ENCODE measurements at regions not wholly inside any gene's neighbourhood (a gene's known extent, or its start where the extent isn't known, plus 50 kb on each side); places are given as distances from the start of the nearest gene placed in this dataset.

- no peak for ATAC-seq
- H3K4me3 Mint-ChIP-seq = no peak overlapping the region
- no peak overlapping the region for H3K27ac Mint-ChIP-seq
- H3K27me3 Mint-ChIP-seq = no peaks in the 10 kb centered on the region
- H3K9me3 Mint-ChIP-seq = no peaks in the 10 kb centered on the region
- no peaks in the 10 kb centered on the region for H3K4me1 Mint-ChIP-seq
- DNase-seq = no peak
- H3K36me3 Mint-ChIP-seq (ENCODE audit: low read depth) = no peaks in the 10 kb centered on the region
Measured at GRCh38 chr14:43896044-43896443, 611.0 kb downstream of the FSCB start.

DNA sequence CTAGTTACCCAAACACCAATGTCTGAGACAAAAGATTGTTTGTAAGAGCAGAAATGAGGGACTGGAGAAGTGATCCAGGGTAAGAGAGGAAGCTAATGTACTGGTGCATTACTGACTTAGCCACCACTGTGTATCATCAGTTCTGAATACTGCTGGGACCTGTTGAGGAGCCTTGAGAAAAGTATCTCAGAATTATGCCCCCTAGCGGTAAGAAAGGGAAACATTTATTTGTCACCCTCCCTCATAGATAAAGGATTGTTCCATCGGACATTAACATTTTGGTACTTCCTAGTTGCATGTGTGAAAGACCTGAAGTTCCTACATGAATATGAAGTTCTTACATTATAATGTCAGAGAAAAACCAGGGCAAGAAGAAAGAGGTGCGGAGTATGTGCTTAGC lies 612.5 kb downstream of the FSCB start:
- DNase-seq = no peak
- Mint-ChIP-seq H3K9me3 (no peaks in the 10 kb centered on the region), H3K4me3 (no peak overlapping the region), H3K4me1 (no peaks in the 10 kb centered on the region), H3K27me3 (no peaks in the 10 kb centered on the region), H3K36me3 (ENCODE audit: low read depth) (no peaks in the 10 kb centered on the region), H3K27ac (no peak overlapping the region)
- ATAC-seq = peak; percentile 28

- no peaks in the 10 kb centered on the region for H3K4me1 Mint-ChIP-seq
- H3K4me3 Mint-ChIP-seq = no peak overlapping the region
- H3K27me3 Mint-ChIP-seq = no peaks in the 10 kb centered on the region
- ATAC-seq (no peak), DNase-seq (no peak)
- H3K9me3 Mint-ChIP-seq = no peaks in the 10 kb centered on the region
- no peak overlapping the region for H3K27ac Mint-ChIP-seq
- H3K36me3 Mint-ChIP-seq (ENCODE audit: low read depth) = no peaks in the 10 kb centered on the region
Measured at GRCh38 chr14:43887523-43887922, 619.6 kb downstream of the FSCB start.

- DNase-seq (no peak), ATAC-seq (no peak)
- no peak overlapping the region for H3K4me3 Mint-ChIP-seq
- H3K4me1 Mint-ChIP-seq = no peaks in the 10 kb centered on the region
- H3K27ac Mint-ChIP-seq = no peak overlapping the region
- no peaks in the 10 kb centered on the region for H3K36me3 Mint-ChIP-seq (ENCODE audit: low read depth)
- H3K27me3 Mint-ChIP-seq = no peaks in the 10 kb centered on the region
- H3K9me3 Mint-ChIP-seq = no peaks in the 10 kb centered on the region
Measured at GRCh38 chr14:43877351-43877960, 629.6 kb downstream of the FSCB start.

DNA sequence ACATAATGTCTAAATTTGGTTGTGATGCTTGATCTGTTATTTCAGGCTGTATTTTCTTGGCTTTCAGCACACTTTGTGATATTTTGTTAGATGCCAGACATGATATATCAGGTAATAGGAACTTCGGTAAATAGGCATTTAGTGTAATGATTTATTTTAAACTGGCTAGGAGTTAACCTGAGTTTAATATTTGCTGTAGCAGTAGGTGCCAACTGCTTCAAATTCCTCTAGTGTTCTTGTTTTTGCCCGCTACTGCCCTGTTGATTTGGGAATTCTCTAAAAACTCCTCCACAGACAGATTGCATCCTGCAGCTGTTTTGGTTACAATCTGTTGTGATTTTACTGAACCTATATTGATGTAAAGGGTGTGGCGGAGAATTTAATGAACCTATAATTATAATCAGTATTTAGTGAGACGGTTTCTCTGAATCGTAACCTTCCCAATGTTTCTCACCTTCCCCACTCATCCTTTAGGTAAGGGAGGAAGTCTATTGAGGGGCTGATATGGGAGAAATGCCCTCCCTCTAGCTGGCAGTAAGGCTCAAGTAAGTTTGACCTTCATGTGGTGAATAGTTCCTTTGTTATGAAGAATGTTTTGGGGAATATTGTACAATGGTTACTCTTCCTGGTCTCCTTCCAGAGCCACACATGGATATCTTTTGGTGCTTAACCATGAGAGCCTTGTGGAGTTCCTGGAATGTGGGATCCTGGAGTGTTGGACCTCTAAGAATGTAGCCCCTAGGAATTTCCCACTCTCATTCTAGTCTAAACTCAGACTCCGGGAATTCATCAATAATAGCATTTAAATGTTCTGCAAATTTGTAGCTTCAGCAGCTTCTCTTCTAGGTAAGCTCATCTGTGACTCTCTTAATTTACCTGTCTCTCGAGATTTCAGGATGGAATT lies 634.1 kb downstream of the FSCB start:
- Mint-ChIP-seq H3K9me3 (no peaks in the 10 kb centered on the region), H3K4me1 (no peaks in the 10 kb centered on the region), H3K36me3 (ENCODE audit: low read depth) (no peaks in the 10 kb centered on the region), H3K27ac (no peak overlapping the region), H3K4me3 (no peak overlapping the region), H3K27me3 (no peaks in the 10 kb centered on the region)
- DNase-seq = no peak
- ATAC-seq = no peak

DNA sequence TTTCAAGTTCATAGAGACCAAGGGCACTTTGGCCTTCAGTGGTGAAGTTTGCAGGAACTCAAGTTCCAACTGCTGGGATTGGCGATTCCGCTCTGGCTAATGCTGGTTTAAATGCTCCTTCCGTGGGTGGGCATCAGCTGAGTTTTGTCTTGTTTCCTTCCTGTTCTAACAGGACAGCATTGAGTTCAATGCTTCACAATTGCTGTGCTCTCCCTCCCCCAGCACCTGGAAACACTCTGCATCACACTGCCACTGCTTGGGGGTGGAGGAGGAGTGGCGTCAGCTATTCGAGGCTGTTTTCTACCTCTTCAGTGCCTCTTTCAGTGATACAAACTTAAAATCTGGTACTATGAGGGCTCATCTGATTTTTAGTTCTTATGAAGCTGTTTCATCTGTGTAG lies 634.9 kb downstream of the FSCB start:
- H3K36me3 Mint-ChIP-seq (ENCODE audit: low read depth) = no peaks in the 10 kb centered on the region
- H3K4me3 Mint-ChIP-seq = no peak overlapping the region
- H3K27ac Mint-ChIP-seq = no peak overlapping the region
- H3K4me1 Mint-ChIP-seq = no peaks in the 10 kb centered on the region
- peaks cover 4% of the 10 kb centered on the region for H3K9me3 Mint-ChIP-seq
- DNase-seq (no peak), ATAC-seq (no peak)
- no peaks in the 10 kb centered on the region for H3K27me3 Mint-ChIP-seq

DNA sequence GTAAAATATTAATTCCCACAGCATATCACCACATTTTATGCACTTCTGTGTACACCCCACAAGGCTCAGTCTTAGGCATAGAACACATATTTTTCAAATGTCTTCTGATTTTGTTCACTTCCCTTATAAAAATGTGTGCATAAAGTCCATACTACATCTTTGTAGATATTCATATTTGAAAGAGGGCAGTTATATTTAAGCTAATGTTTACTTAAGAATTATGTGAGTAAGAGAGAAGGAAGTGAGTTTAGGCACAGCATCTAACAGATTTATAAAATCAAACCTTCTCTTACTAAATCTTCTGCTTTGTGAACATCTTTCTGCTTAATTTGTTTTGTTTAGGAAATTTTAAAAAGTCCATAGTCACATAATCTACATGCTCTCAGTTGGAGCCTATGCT lies 648.1 kb downstream of the FSCB start:
- H3K4me3 Mint-ChIP-seq = no peak overlapping the region
- no peak for ATAC-seq

GRCh38 chr14:43855556-43855955 lies 651.5 kb downstream of the FSCB start:
- no peaks in the 10 kb centered on the region for H3K4me1 Mint-ChIP-seq
- H3K27ac Mint-ChIP-seq = no peak overlapping the region
- no peak for ATAC-seq
- DNase-seq = no peak
- no peaks in the 10 kb centered on the region for H3K27me3 Mint-ChIP-seq
- H3K4me3 Mint-ChIP-seq = no peak overlapping the region
- peaks cover 16% of the 10 kb centered on the region for H3K9me3 Mint-ChIP-seq
- H3K36me3 Mint-ChIP-seq (ENCODE audit: low read depth) = no peaks in the 10 kb centered on the region

More for the DNA sequence above, 648.1 kb downstream of the FSCB start:
- H3K4me1 Mint-ChIP-seq = no peaks in the 10 kb centered on the region
- H3K9me3 Mint-ChIP-seq = peaks cover 9% of the 10 kb centered on the region
- H3K27me3 Mint-ChIP-seq = no peaks in the 10 kb centered on the region
- no peaks in the 10 kb centered on the region for H3K36me3 Mint-ChIP-seq (ENCODE audit: low read depth)
- DNase-seq = no peak
- no peak overlapping the region for H3K27ac Mint-ChIP-seq

DNA sequence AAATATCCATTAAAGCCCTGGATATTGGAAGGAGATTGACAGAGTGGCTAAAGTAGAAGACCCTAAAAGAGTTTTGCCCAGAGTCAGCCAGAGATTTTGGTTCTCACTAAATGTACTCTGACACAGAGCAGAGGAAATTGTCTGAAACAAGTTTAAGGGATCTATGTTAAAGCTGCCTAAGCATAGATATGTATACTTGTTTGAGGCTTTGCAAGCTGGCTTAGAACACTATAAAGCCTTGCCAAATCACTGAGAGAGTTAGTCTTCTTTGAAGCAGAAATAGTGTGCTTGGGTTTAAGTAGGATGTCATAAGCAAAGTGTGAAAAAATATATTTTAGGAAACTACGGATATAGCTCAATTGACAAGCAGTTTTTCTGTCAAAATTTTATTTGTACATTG lies 653.5 kb downstream of the FSCB start:
- no peak overlapping the region for H3K27ac Mint-ChIP-seq

DNA sequence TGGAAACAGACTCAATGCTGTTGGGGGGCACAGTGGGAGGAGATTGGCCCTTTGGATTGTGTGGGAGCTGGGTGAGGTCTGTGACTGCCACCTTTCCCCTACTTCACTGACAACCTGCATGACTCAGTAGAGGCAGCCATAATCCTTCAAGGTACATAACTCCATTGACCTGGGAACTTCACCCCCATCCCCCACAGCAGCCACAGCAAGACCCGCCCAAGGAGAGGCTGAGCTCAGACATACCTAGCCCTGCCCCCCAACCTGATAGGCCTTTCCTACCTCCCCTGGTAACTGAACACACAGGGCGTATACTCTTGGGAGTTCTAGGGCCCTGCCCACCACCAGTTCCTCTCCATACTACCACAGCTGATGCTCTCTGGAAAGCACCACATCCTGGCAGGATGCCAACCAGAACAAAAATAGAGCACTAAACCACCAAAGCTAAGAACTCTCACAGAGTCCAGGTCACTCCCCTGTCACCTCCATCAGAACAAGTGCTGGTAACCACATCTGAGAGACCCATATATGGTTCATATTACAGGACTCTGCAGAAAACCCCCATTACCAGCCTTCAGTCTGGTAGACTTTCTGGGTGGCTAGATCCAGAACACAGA lies 703.9 kb downstream of the FSCB start:
- Mint-ChIP-seq H3K27ac (no peak overlapping the region), H3K4me1 (no peaks in the 10 kb centered on the region), H3K27me3 (no peaks in the 10 kb centered on the region), H3K9me3 (peaks cover 23% of the 10 kb centered on the region), H3K36me3 (ENCODE audit: low read depth) (no peaks in the 10 kb centered on the region), H3K4me3 (no peak overlapping the region)
- DNase-seq (no peak), ATAC-seq (no peak)

More for the DNA sequence above, 653.5 kb downstream of the FSCB start:
- Mint-ChIP-seq H3K36me3 (ENCODE audit: low read depth) (no peaks in the 10 kb centered on the region), H3K27me3 (no peaks in the 10 kb centered on the region), H3K4me1 (no peaks in the 10 kb centered on the region), H3K9me3 (peaks cover 18% of the 10 kb centered on the region), H3K4me3 (no peak overlapping the region)
- no peak for ATAC-seq
- DNase-seq = no peak

DNA sequence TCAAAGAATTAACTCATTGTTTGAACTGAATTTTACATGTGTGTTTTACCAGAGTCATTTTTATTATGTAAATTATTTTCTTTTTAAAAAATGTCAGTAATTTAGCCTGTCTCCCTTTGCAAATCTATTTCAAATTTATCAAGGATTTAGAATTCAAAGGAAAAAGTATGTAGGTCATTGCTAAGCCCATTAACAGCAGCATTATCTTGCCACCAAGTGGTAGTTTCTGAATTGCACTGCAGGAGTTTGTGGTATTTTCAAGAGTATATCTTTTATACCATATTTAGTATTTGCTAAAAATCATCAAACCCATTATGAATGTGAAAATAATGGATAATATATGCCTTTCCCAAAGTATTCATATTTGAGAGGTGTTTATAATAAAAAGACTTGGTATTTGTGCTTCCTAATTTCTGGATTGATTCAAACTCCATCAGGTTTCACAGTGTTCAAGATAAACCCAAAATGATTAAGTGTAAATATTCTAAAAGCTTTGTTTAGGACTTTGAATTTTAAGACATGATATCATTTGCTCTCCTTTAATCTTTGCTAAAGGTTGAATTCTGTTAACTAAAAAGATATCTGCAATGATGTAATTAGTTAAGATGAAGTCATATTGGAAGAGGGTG lies 711.4 kb downstream of the FSCB start:
- H3K4me1 Mint-ChIP-seq = no peaks in the 10 kb centered on the region
- no peak overlapping the region for H3K27ac Mint-ChIP-seq
- H3K9me3 Mint-ChIP-seq = no peaks in the 10 kb centered on the region
- no peak overlapping the region for H3K4me3 Mint-ChIP-seq
- ATAC-seq (no peak), DNase-seq (no peak)
- no peaks in the 10 kb centered on the region for H3K27me3 Mint-ChIP-seq
- no peaks in the 10 kb centered on the region for H3K36me3 Mint-ChIP-seq (ENCODE audit: low read depth)

GRCh38 chr14:43793579-43793978 lies 713.5 kb downstream of the FSCB start:
- H3K36me3 Mint-ChIP-seq (ENCODE audit: low read depth) = no peaks in the 10 kb centered on the region
- DNase-seq (no peak), ATAC-seq (no peak)
- no peak overlapping the region for H3K27ac Mint-ChIP-seq
- H3K4me3 Mint-ChIP-seq = no peak overlapping the region
- no peaks in the 10 kb centered on the region for H3K27me3 Mint-ChIP-seq
- H3K9me3 Mint-ChIP-seq = no peaks in the 10 kb centered on the region
- no peaks in the 10 kb centered on the region for H3K4me1 Mint-ChIP-seq

- no peak for ATAC-seq
- Mint-ChIP-seq H3K4me3 (no peak overlapping the region), H3K27me3 (no peaks in the 10 kb centered on the region), H3K36me3 (ENCODE audit: low read depth) (no peaks in the 10 kb centered on the region), H3K27ac (no peak overlapping the region), H3K9me3 (no peaks in the 10 kb centered on the region), H3K4me1 (no peaks in the 10 kb centered on the region)
- DNase-seq = no peak
Measured at GRCh38 chr14:43792980-43793379, 714.1 kb downstream of the FSCB start.

DNA sequence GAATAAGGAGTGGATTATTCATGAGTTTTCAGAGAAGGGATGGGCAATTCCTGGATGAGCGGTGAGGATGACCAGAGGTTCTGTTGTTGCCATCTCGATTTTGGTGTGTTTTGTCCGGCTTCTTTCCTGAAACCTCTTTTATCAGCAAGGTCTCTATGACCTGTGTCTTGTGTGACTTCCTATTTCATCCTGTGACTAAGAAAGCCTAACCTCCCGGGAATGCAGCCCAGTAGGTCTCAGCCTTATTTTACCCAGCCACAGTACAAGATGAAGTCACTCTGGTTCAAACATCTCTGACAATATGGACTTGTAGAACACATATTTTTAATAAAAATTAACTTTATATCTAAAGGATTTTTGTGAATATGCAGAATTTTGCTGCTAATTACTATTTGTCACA lies 716.4 kb downstream of the FSCB start:
- Mint-ChIP-seq H3K4me3 (no peak overlapping the region), H3K27ac (no peak overlapping the region), H3K4me1 (no peaks in the 10 kb centered on the region), H3K36me3 (ENCODE audit: low read depth) (no peaks in the 10 kb centered on the region), H3K27me3 (no peaks in the 10 kb centered on the region), H3K9me3 (no peaks in the 10 kb centered on the region)
- DNase-seq (no peak), ATAC-seq (no peak)

DNA sequence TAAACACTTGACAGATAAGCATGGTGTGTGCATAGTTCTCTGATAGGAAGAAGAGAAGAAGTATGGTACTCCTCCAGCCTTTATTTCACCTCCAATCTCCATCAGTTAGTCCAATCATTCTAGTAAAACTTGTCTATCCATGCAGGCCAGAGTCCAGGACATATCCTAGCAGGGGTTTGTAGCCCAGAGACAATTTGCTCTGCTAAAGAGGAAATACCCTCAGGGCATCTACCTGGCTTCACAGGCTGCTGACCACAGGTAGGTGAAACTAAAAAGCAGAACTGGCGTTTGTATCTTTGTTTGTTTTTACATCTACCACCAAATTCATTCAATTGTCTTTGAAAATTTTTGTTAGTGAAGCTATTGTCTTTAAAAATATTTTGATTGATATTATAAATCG lies 717.6 kb downstream of the FSCB start:
- H3K9me3 Mint-ChIP-seq = no peaks in the 10 kb centered on the region
- no peaks in the 10 kb centered on the region for H3K27me3 Mint-ChIP-seq
- H3K27ac Mint-ChIP-seq = no peak overlapping the region
- no peak overlapping the region for H3K4me3 Mint-ChIP-seq
- DNase-seq (no peak), ATAC-seq (no peak)
- H3K4me1 Mint-ChIP-seq = no peaks in the 10 kb centered on the region
- no peaks in the 10 kb centered on the region for H3K36me3 Mint-ChIP-seq (ENCODE audit: low read depth)
